ENCODE measurements at regions not wholly inside any gene's neighbourhood (a gene's known extent, or its start where the extent isn't known, plus 50 kb on each side); places are given as distances from the start of the nearest gene placed in this dataset.

- peak; percentile 45 for DNase-seq
- Histone ChIP-seq H3K27me3 (no peaks in the 10 kb centered on the region), H3K4me1 (no peaks in the 10 kb centered on the region)
Observed at GRCh38 chr2:236352761-236353593, 88.8 kb upstream of the ASB18 start.

GRCh38 chr2:236353594-236353942 lies 89.4 kb upstream of the ASB18 start:
- 75 to 87% methylated on average over 6 of the region's 6 CpGs for WGBS, 2 donors
- no peak overlapping the region for H3K27ac ChIP-seq
- H3K36me3 ChIP-seq (ENCODE audit: low read depth, missing control alignments) = no peaks in the 10 kb centered on the region
- no peaks in the 10 kb centered on the region for H3K4me1 ChIP-seq
- DNase-seq = no peak
- H3K27me3 ChIP-seq = no peaks in the 10 kb centered on the region
- H3K9me3 ChIP-seq = no peaks in the 10 kb centered on the region
- intact Hi-C loops (cut with DNase I; ENCODE audit: low total_unique reads) = no loop called here
- no peak overlapping the region for H3K4me3 ChIP-seq
- no peak for TF ChIP-seq POLR2A (IDR thresholded peaks at IDR 0.05)
- no peak for TF ChIP-seq CTCF (IDR thresholded peaks at IDR 0.05)

More at GRCh38 chr2:236352761-236353593, 88.8 kb upstream of the ASB18 start:
- no peaks in the 10 kb centered on the region for H3K36me3 ChIP-seq (ENCODE audit: low read depth, missing control alignments)
- intact Hi-C loops (cut with DNase I; ENCODE audit: low total_unique reads) = no loop called here
- TF ChIP-seq CTCF (IDR thresholded peaks at IDR 0.05) (peak; percentile 81 to 89 (median 86)), POLR2A (IDR thresholded peaks at IDR 0.05) (no peak)
- no peak overlapping the region for H3K4me3 ChIP-seq
- 29 to 31% methylated on average over 14 of the region's 14 CpGs for WGBS, 2 donors
- no peak overlapping the region for H3K27ac ChIP-seq
- H3K9me3 ChIP-seq = no peaks in the 10 kb centered on the region

- 87 to 90% methylated on average over 15 of the region's 15 CpGs for WGBS, 2 donors
- H3K27ac ChIP-seq = no peak overlapping the region
- no peak overlapping the region for H3K4me3 ChIP-seq
- TF ChIP-seq CTCF (IDR thresholded peaks at IDR 0.05) (no peak), POLR2A (IDR thresholded peaks at IDR 0.05) (no peak)
- no peaks in the 10 kb centered on the region for H3K27me3 ChIP-seq
- H3K4me1 ChIP-seq = no peaks in the 10 kb centered on the region
- H3K9me3 ChIP-seq = no peaks in the 10 kb centered on the region
- intact Hi-C loops (cut with DNase I; ENCODE audit: low total_unique reads) = no loop called here
- DNase-seq = no peak
- no peaks in the 10 kb centered on the region for H3K36me3 ChIP-seq (ENCODE audit: low read depth, missing control alignments)
Observed at GRCh38 chr2:236354056-236354940, 90.1 kb upstream of the ASB18 start.

- Histone ChIP-seq H3K27ac (no peak overlapping the region), H3K4me3 (no peak overlapping the region), H3K9me3 (no peaks in the 10 kb centered on the region), H3K4me1 (no peaks in the 10 kb centered on the region), H3K36me3 (ENCODE audit: low read depth, missing control alignments) (no peaks in the 10 kb centered on the region), H3K27me3 (no peaks in the 10 kb centered on the region)
- intact Hi-C loops (cut with DNase I; ENCODE audit: low total_unique reads) = no loop called here
- 87 to 91% methylated on average over 21 of the region's 21 CpGs for WGBS, 2 donors
- DNase-seq = peak; percentile 11
- TF ChIP-seq CTCF (IDR thresholded peaks at IDR 0.05) (no peak), POLR2A (IDR thresholded peaks at IDR 0.05) (no peak)
Observed at GRCh38 chr2:236354973-236355595, 90.9 kb upstream of the ASB18 start.
